Stimulated activated naive CD8-positive, alpha-beta T cell treated with anti-CD3 and anti-CD28 coated beads, Interleukin-15, Interleukin-2, amounts not matched to agents 100 U/mL and 50 U/mL, for 24 hours (primary cell): ENCODE measurements at regions not wholly inside any gene's neighbourhood (a gene's known extent, or its start where the extent isn't known, plus 50 kb on each side); places are given as distances from the start of the nearest gene placed in this dataset.

Experiments used
- ATAC-seq: fragments of 150-1000 bp; cut with Tn5 transposase; one replicate; pipeline ENCODE4 v1.10.0; 2021
- DNase-seq: peaks from one replicate; pipeline ENCODE4 v3.0.0; 2021

- ATAC-seq (no peak), DNase-seq (no peak)
Observed at GRCh38 chr1:101317590-101317989, 80.8 kb downstream of the S1PR1 start.

GRCh38 chr1:101323535-101323934 is 86.7 kb downstream of the S1PR1 start:
- no peak for DNase-seq
- no peak for ATAC-seq

GRCh38 chr1:101325144-101325543 is 88.3 kb downstream of the S1PR1 start:
- no peak for DNase-seq

GRCh38 chr1:101330427-101331130 is 93.8 kb downstream of the S1PR1 start:
- DNase-seq (no peak), ATAC-seq (no peak)

More at GRCh38 chr1:101325144-101325543, 88.3 kb downstream of the S1PR1 start:
- ATAC-seq = no peak

GRCh38 chr1:101331794-101332193 is 95.0 kb downstream of the S1PR1 start:
- no peak for DNase-seq

GRCh38 chr1:101332633-101333032 is 95.8 kb downstream of the S1PR1 start:
- DNase-seq (no peak), ATAC-seq (no peak)

More at GRCh38 chr1:101331794-101332193, 95.0 kb downstream of the S1PR1 start:
- ATAC-seq = peak; percentile 52

GRCh38 chr1:101333186-101333585 is 96.4 kb downstream of the S1PR1 start:
- DNase-seq (no peak), ATAC-seq (no peak)

- ATAC-seq (no peak), DNase-seq (no peak)
Observed at GRCh38 chr1:101337968-101338367, 101.1 kb downstream of the S1PR1 start.

GRCh38 chr1:101338714-101339430 is 102.1 kb downstream of the S1PR1 start:
- ATAC-seq (peak; percentile 99), DNase-seq (peak; percentile 28)

GRCh38 chr1:101344745-101345144 is 107.9 kb downstream of the S1PR1 start:
- ATAC-seq = no peak

GRCh38 chr1:101346419-101346818 is 109.6 kb downstream of the S1PR1 start:
- ATAC-seq (no peak), DNase-seq (no peak)

More at GRCh38 chr1:101344745-101345144, 107.9 kb downstream of the S1PR1 start:
- DNase-seq = no peak

- no peak for DNase-seq
- no peak for ATAC-seq
Observed at GRCh38 chr1:101356013-101356412, 119.2 kb downstream of the S1PR1 start.

GRCh38 chr1:101356604-101357443 is 120.0 kb downstream of the S1PR1 start:
- no peak for DNase-seq
- no peak for ATAC-seq

- peak; percentile 99 for ATAC-seq
- peak; percentile 69 for DNase-seq
Observed at GRCh38 chr1:101357444-101357986, 120.7 kb downstream of the S1PR1 start.

- DNase-seq (no peak), ATAC-seq (no peak)
Observed at GRCh38 chr1:101360506-101360905, 123.7 kb downstream of the S1PR1 start.

- ATAC-seq (no peak), DNase-seq (no peak)
Observed at GRCh38 chr1:101363891-101364318, 127.1 kb downstream of the S1PR1 start.

- no peak for DNase-seq
- ATAC-seq = no peak
Observed at GRCh38 chr1:101364370-101365120, 127.7 kb downstream of the S1PR1 start.

GRCh38 chr1:101365186-101365585 is 128.4 kb downstream of the S1PR1 start:
- no peak for ATAC-seq
- DNase-seq = no peak

- DNase-seq (no peak), ATAC-seq (no peak)
Observed at GRCh38 chr1:101365878-101366277, 129.1 kb downstream of the S1PR1 start.

GRCh38 chr1:101366513-101367215 is 129.8 kb downstream of the S1PR1 start:
- DNase-seq = no peak

GRCh38 chr1:101367630-101368029 is 130.8 kb downstream of the S1PR1 start:
- ATAC-seq = no peak
- DNase-seq = no peak

More at GRCh38 chr1:101366513-101367215, 129.8 kb downstream of the S1PR1 start:
- no peak for ATAC-seq
